ENCODE measurements at regions not wholly inside any gene's neighbourhood (a gene's known extent, or its start where the extent isn't known, plus 50 kb on each side); places are given as distances from the start of the nearest gene placed in this dataset.

DNA sequence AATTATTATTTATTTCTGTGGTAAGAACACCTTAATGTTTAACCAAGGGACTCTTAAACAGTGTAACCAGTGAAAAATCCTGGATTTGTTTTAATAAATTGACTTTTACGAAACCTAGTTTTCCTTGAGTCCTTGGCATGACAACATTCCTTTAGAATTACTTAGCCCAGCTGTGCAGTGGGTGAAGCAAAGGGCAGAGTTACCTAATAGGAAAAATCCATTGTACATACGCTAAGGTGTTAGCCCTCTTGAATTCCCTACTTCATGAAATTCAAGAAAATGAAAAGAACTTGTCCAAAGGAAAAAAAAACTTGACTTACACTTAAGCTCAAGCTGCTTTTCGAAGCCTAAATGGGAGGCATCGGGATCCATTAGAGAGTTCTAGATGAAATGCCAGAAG, 852.0 kb upstream of the ADAMTS5 start:
- Histone ChIP-seq H3K36me3 (no peaks in the 10 kb centered on the region), H3K9me3 (no peaks in the 10 kb centered on the region), H3K27ac (peak overlapping the region in 1 of 4 donors; percentile 18), H3K4me3 (no peak overlapping the region), H3K27me3 (no peaks in the 10 kb centered on the region), H3K4me1 (no peaks in the 10 kb centered on the region)
- intact Hi-C loops (cut with DNase I): no loop called here
- DNase-seq: no peak
- 56 to 61% methylated on average over 4 of the region's 4 CpGs for WGBS, 2 donors
- TF ChIP-seq, protein P1, sequence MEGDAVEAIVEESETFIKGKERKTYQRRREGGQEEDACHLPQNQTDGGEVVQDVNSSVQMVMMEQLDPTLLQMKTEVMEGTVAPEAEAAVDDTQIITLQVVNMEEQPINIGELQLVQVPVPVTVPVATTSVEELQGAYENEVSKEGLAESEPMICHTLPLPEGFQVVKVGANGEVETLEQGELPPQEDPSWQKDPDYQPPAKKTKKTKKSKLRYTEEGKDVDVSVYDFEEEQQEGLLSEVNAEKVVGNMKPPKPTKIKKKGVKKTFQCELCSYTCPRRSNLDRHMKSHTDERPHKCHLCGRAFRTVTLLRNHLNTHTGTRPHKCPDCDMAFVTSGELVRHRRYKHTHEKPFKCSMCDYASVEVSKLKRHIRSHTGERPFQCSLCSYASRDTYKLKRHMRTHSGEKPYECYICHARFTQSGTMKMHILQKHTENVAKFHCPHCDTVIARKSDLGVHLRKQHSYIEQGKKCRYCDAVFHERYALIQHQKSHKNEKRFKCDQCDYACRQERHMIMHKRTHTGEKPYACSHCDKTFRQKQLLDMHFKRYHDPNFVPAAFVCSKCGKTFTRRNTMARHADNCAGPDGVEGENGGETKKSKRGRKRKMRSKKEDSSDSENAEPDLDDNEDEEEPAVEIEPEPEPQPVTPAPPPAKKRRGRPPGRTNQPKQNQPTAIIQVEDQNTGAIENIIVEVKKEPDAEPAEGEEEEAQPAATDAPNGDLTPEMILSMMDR (IDR thresholded peaks at IDR 0.05): no peak
- TF ChIP-seq POLR2A (IDR thresholded peaks at IDR 0.05): no peak

DNA sequence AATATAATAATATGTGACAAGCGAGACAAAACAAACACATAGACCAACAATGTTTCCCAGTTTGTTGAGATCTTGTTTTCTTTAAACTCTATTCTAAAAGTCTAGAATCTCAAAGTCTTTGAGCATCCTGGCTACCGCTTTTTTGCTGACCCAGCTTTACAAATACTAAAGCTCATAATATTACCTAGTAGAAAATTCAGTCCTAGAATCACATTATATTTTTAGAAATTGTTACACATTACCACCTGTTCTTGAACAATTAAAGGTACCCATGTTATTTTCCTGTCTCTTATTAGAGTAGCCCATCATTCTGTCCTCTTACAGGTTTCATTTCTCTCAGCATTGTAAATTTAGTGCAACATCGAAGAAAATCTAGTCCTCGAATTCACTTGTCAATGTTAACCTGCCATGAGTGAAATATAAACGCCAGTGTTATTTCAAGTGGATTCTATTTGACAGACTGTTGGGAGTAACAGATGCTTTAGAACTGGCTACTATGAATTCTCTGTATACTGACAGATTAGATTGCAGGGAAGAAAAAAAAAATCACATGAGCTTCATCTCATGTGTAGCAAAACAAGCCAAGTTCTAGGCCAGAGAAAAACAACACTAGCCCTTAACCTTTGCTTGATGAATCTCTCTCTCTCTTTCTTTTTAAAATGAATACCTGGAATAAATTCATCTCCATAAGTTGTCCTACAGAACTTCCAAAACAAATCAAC, 851.2 kb upstream of the ADAMTS5 start:
- Histone ChIP-seq H3K4me3 (no peak overlapping the region), H3K9me3 (no peaks in the 10 kb centered on the region), H3K27me3 (no peaks in the 10 kb centered on the region), H3K27ac (peak overlapping the region in 1 of 4 donors; percentile 42), H3K36me3 (no peaks in the 10 kb centered on the region), H3K4me1 (peaks cover 0 to 3% (median 0%) of the 10 kb centered on the region in 3 donors)
- WGBS, 2 donors: 70 to 83% methylated on average over 5 of the region's 5 CpGs
- intact Hi-C loops (cut with DNase I): no loop called here
- DNase-seq: no peak
- TF ChIP-seq, protein P1 (IDR thresholded peaks at IDR 0.05): no peak
- TF ChIP-seq POLR2A (IDR thresholded peaks at IDR 0.05): no peak

DNA sequence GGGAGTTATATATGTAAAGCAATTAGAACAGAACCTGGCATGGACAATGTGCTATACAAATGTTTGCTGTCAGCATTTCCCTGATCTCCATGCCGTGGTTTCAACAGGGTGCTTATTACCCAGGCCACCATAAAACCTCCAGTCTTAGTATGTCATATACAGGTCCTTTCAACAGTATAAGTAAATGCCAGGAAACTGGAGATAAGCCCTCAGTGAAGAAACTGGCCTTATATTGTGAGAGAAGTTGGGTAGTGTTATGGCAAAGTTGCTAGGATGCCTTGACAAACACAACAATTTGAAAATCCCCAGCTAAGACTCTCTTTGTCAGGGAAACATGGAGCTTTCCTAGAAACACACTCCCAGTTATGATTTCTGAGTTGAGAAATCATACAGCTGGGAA, 850.2 kb upstream of the ADAMTS5 start:
- Histone ChIP-seq H3K36me3 (no peaks in the 10 kb centered on the region), H3K27ac (peak overlapping the region in 3 of 4 donors; percentile 27 to 66 (median 42)), H3K4me3 (no peak overlapping the region), H3K27me3 (no peaks in the 10 kb centered on the region), H3K9me3 (no peaks in the 10 kb centered on the region), H3K4me1 (peaks cover 0 to 3% (median 0%) of the 10 kb centered on the region in 3 donors)
- no peak for DNase-seq
- TF ChIP-seq, protein P1 (IDR thresholded peaks at IDR 0.05): no peak
- TF ChIP-seq POLR2A (IDR thresholded peaks at IDR 0.05): no peak
- intact Hi-C loops (cut with DNase I): no loop called here
- 20 to 21% methylated on average over 1 of the region's 1 CpG for WGBS, 2 donors

DNA sequence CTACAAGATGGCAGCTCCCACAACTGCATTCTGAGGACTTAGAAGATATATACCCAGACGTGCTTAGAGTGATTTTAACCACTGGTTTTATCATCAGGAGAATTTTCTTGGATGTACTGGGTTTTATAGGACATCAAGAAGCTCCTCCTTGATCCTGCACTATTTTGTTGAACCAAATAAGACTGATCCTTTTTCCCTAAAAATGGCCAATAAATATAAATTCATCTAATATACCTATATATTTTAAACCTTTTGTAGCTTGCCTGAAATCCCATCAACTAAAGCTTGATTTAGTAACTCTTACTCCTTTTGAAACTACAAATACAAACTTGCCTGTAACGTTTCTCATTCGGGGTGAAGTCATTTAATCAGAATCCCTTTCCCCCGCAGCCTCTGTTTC, 849.4 kb upstream of the ADAMTS5 start:
- H3K9me3 ChIP-seq: no peaks in the 10 kb centered on the region
- no peaks in the 10 kb centered on the region for H3K36me3 ChIP-seq
- intact Hi-C loops (cut with DNase I): no loop called here
- 64 to 68% methylated on average over 4 of the region's 4 CpGs for WGBS, 2 donors
- peaks cover 0 to 3% (median 0%) of the 10 kb centered on the region in 3 donors for H3K4me1 ChIP-seq
- H3K4me3 ChIP-seq: no peak overlapping the region
- peak overlapping the region in 2 of 4 donors; percentile 27 to 42 for H3K27ac ChIP-seq
- no peak for DNase-seq
- TF ChIP-seq POLR2A (IDR thresholded peaks at IDR 0.05): no peak
- TF ChIP-seq, protein P1 (IDR thresholded peaks at IDR 0.05): no peak
- no peaks in the 10 kb centered on the region for H3K27me3 ChIP-seq

DNA sequence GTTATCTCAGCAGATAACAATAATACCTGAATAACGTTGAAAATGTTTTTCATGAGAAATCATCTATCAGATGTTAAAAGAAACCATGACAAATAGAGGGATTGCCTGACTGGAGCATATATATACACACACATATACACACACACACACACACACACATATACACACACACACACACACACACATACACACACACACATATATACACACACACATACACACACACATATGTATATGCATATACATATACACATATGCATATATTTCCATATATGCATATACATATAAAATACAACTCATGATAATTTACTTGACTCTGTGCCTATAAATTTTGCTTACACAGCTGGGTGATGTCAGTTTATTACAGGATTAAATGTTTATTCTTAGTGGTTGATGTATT, 847.3 kb upstream of the ADAMTS5 start:
- 50 to 69% methylated on average over 1 of the region's 1 CpG for WGBS, 2 donors
- Histone ChIP-seq H3K27ac (peak overlapping the region in 1 of 4 donors; percentile 45), H3K4me1 (peaks cover 0 to 3% (median 0%) of the 10 kb centered on the region in 3 donors), H3K27me3 (no peaks in the 10 kb centered on the region), H3K4me3 (no peak overlapping the region), H3K36me3 (no peaks in the 10 kb centered on the region), H3K9me3 (no peaks in the 10 kb centered on the region)
- intact Hi-C loops (cut with DNase I): no loop called here
- TF ChIP-seq POLR2A (IDR thresholded peaks at IDR 0.05): no peak
- TF ChIP-seq, protein P1 (IDR thresholded peaks at IDR 0.05): no peak
- DNase-seq: no peak
